ENCODE measurements at regions not wholly inside any gene's neighbourhood (a gene's known extent, or its start where the extent isn't known, plus 50 kb on each side); places are given as distances from the start of the nearest gene placed in this dataset.

DNA sequence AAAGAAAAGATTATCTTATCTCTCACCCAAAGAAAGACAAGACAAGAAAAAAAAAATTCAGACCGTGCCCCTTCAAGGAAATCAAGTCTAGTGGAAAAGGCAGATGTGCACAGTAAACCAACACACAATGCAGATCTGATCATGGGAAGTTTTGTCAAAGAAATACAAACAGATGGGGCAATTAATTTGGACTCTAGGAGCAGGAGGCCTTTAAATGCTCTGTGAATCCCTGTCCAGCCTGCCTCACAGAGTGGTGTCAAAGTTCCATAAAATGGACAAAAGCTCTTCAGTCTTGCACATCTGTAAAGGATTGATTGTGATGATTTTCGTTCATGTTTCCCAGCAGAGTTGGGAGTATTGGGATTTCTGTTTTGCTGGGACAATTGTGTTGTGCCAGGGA, 53.1 kb upstream of the TGM3 start:
- no peak for TF ChIP-seq ZNF8 (CRISPR knock-in tag; IDR thresholded peaks at IDR 0.05)
- no peak for TF ChIP-seq BACH2 (CRISPR knock-in tag; IDR thresholded peaks at IDR 0.05; ENCODE audit: borderline replicate concordance)
- no peak for TF ChIP-seq RARB (CRISPR knock-in tag; IDR thresholded peaks at IDR 0.05)
- TF ChIP-seq, protein P1, sequence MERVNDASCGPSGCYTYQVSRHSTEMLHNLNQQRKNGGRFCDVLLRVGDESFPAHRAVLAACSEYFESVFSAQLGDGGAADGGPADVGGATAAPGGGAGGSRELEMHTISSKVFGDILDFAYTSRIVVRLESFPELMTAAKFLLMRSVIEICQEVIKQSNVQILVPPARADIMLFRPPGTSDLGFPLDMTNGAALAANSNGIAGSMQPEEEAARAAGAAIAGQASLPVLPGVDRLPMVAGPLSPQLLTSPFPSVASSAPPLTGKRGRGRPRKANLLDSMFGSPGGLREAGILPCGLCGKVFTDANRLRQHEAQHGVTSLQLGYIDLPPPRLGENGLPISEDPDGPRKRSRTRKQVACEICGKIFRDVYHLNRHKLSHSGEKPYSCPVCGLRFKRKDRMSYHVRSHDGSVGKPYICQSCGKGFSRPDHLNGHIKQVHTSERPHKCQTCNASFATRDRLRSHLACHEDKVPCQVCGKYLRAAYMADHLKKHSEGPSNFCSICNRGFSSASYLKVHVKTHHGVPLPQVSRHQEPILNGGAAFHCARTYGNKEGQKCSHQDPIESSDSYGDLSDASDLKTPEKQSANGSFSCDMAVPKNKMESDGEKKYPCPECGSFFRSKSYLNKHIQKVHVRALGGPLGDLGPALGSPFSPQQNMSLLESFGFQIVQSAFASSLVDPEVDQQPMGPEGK (CRISPR knock-in tag; IDR thresholded peaks at IDR 0.05; ENCODE audit: borderline replicate concordance), result no peak

Measured in SK-N-SH treated with all-trans-retinoic acid at 6 μM for 48 hours (cell line).